ENCODE measurements at regions not wholly inside any gene's neighbourhood (a gene's known extent, or its start where the extent isn't known, plus 50 kb on each side); places are given as distances from the start of the nearest gene placed in this dataset.

- ATAC-seq (ENCODE audit: poor library complexity) (no peak), DNase-seq (no peak)
- no peak overlapping the region for H3K4me3 ChIP-seq (ENCODE audit: low read length)
- intact Hi-C loops (cut with DNase I, micrococcal nuclease), result no loop called here
- Mint-ChIP-seq H3K9me3 (peaks cover 8% of the 10 kb centered on the region), H3K36me3 (ENCODE audit: low read depth) (no peaks in the 10 kb centered on the region), H3K4me3 (no peak overlapping the region), H3K27me3 (no peaks in the 10 kb centered on the region), H3K4me1 (ENCODE audit: low read depth) (no peaks in the 10 kb centered on the region), H3K27ac (no peak overlapping the region)
- POLR2A ChIA-PET, result no interaction called here
- CTCF ChIA-PET, result no interaction called here
- no peaks in the 10 kb centered on the region for H3K36me3 ChIP-seq (ENCODE audit: insufficient read depth, low read length)
- H3K4me1 ChIP-seq (ENCODE audit: insufficient read depth, low read length), result no peaks in the 10 kb centered on the region
- H3K27ac ChIP-seq (ENCODE audit: low read depth in 1 of 2, low read length in 2 of 2), result no peak overlapping the region
- H3K27me3 ChIP-seq (ENCODE audit: control insufficient read depth in 1 of 2, insufficient read depth in 2 of 2, low read length in 2 of 2), result no peaks in the 10 kb centered on the region
- H3K9me3 ChIP-seq (ENCODE audit: control insufficient read depth in 1 of 2, insufficient read depth in 1 of 2, low read length in 2 of 2), result no peaks in the 10 kb centered on the region
- TF ChIP-seq CTCF (IDR thresholded peaks at IDR 0.05), result no peak
These were observed 928.0 kb upstream of the POT1 start for GRCh38 chr7:125857606-125858005.

GRCh38 chr7:125848157-125848556 is 918.5 kb upstream of the POT1 start:
- Mint-ChIP-seq H3K9me3 (peaks cover 17% of the 10 kb centered on the region), H3K27ac (no peak overlapping the region), H3K4me1 (ENCODE audit: low read depth) (no peaks in the 10 kb centered on the region), H3K27me3 (no peaks in the 10 kb centered on the region), H3K36me3 (ENCODE audit: low read depth) (no peaks in the 10 kb centered on the region), H3K4me3 (no peak overlapping the region)
- Histone ChIP-seq H3K27me3 (ENCODE audit: control insufficient read depth in 1 of 2, insufficient read depth in 2 of 2, low read length in 2 of 2) (no peaks in the 10 kb centered on the region), H3K4me3 (ENCODE audit: low read length) (no peak overlapping the region), H3K4me1 (ENCODE audit: insufficient read depth, low read length) (no peaks in the 10 kb centered on the region), H3K36me3 (ENCODE audit: insufficient read depth, low read length) (no peaks in the 10 kb centered on the region), H3K27ac (ENCODE audit: low read depth in 1 of 2, low read length in 2 of 2) (no peak overlapping the region), H3K9me3 (ENCODE audit: control insufficient read depth in 1 of 2, insufficient read depth in 1 of 2, low read length in 2 of 2) (peaks cover 0 to 11% of the 10 kb centered on the region in 2 experiments)
- POLR2A ChIA-PET, result no interaction called here
- no peak for ATAC-seq (ENCODE audit: poor library complexity)
- no peak for DNase-seq
- intact Hi-C loops (cut with DNase I, micrococcal nuclease), result no loop called here
- no peak for TF ChIP-seq CTCF (IDR thresholded peaks at IDR 0.05)
- CTCF ChIA-PET, result no interaction called here

GRCh38 chr7:125847692-125848091 is 918.1 kb upstream of the POT1 start:
- DNase-seq (no peak), ATAC-seq (ENCODE audit: poor library complexity) (no peak)
- H3K36me3 Mint-ChIP-seq (ENCODE audit: low read depth), result no peaks in the 10 kb centered on the region
- POLR2A ChIA-PET, result no interaction called here
- Histone ChIP-seq H3K27me3 (ENCODE audit: control insufficient read depth in 1 of 2, insufficient read depth in 2 of 2, low read length in 2 of 2) (no peaks in the 10 kb centered on the region), H3K4me3 (ENCODE audit: low read length) (no peak overlapping the region), H3K27ac (ENCODE audit: low read depth in 1 of 2, low read length in 2 of 2) (no peak overlapping the region), H3K4me1 (ENCODE audit: insufficient read depth, low read length) (no peaks in the 10 kb centered on the region), H3K9me3 (ENCODE audit: control insufficient read depth in 1 of 2, insufficient read depth in 1 of 2, low read length in 2 of 2) (peaks cover 0 to 11% of the 10 kb centered on the region in 2 experiments), H3K36me3 (ENCODE audit: insufficient read depth, low read length) (no peaks in the 10 kb centered on the region)
- intact Hi-C loops (cut with DNase I, micrococcal nuclease), result no loop called here
- no peaks in the 10 kb centered on the region for H3K27me3 Mint-ChIP-seq
- CTCF ChIA-PET, result no interaction called here
- no peaks in the 10 kb centered on the region for H3K4me1 Mint-ChIP-seq (ENCODE audit: low read depth)
- no peak overlapping the region for H3K4me3 Mint-ChIP-seq
- TF ChIP-seq CTCF (IDR thresholded peaks at IDR 0.05), result no peak
- peaks cover 17% of the 10 kb centered on the region for H3K9me3 Mint-ChIP-seq
- H3K27ac Mint-ChIP-seq, result no peak overlapping the region

All from CD4-positive, alpha-beta T cell (primary cell).